IPS-15b (cell line): ENCODE measurements at regions not wholly inside any gene's neighbourhood (a gene's known extent, or its start where the extent isn't known, plus 50 kb on each side); places are given as distances from the start of the nearest gene placed in this dataset.

Source experiments
- H3K27me3 ChIP-seq: one replicate; pipeline ENCODE4 v1.6.1; 2013; ENCODE audit warnings: low read length; ENCODE audit not compliant: control insufficient read depth, insufficient read depth
- H3K36me3 ChIP-seq: one replicate; pipeline ENCODE4 v1.6.1; 2013; ENCODE audit warnings: low read length; ENCODE audit not compliant: control insufficient read depth, insufficient read depth
- H3K4me1 ChIP-seq: one replicate; pipeline ENCODE4 v1.6.1; 2013; ENCODE audit warnings: mild to moderate bottlenecking, low read length; ENCODE audit not compliant: control insufficient read depth, insufficient read depth
- H3K4me3 ChIP-seq: one replicate; pipeline ENCODE4 v1.5.1; 2013; ENCODE audit warnings: low read depth, low read length
- H3K9ac ChIP-seq: one replicate; pipeline ENCODE4 v1.6.1; 2013; ENCODE audit warnings: low read depth, mild to moderate bottlenecking, low read length
- H3K9me3 ChIP-seq: one replicate; pipeline ENCODE4 v1.6.1; 2013; ENCODE audit warnings: mild to moderate bottlenecking, low read length; ENCODE audit not compliant: control insufficient read depth, insufficient read depth

DNA sequence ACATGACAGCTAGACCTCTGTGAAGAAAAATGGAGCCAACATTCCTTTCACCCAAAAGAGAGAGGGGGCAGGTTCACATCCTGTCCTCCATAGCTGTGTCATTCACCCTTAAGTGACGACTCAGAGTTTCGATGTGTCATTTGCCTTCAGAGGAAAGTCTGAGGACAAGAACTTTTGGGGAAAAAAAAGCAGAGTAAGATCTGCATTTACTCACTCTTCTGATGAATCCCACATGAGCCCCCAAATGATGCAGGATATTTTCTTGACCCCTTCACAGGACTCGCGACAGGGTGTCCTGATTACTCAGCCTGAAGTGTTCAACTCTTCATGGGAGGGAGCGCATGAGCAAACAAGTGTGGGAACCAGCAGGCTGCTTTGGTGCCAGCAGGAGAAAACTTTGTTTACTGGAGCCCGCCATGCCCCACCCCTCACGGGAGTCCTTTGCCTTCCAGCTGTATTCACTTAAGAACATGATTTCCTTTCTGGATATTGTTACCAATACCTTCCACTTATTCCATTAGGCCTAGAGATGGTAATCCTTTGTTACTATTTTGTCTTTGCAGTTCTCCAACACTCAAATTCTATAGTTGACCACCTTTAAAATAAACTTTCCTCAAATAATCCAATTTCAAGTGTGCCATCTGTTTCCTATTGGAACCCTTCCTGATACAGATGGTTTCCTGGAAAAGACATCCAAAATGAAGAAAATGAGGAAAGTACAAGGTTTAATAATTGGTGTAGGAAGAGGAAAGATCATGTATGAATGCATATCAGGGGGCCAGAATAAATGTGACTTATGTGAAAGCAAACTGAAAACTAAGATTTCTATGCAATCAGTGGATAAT lies 729.8 kb downstream of the FAM181B start:
- Histone ChIP-seq H3K27me3 (no peaks in the 10 kb centered on the region), H3K4me3 (no peak overlapping the region), H3K36me3 (no peaks in the 10 kb centered on the region), H3K4me1 (no peaks in the 10 kb centered on the region), H3K9me3 (no peaks in the 10 kb centered on the region), H3K9ac (no peak overlapping the region)

DNA sequence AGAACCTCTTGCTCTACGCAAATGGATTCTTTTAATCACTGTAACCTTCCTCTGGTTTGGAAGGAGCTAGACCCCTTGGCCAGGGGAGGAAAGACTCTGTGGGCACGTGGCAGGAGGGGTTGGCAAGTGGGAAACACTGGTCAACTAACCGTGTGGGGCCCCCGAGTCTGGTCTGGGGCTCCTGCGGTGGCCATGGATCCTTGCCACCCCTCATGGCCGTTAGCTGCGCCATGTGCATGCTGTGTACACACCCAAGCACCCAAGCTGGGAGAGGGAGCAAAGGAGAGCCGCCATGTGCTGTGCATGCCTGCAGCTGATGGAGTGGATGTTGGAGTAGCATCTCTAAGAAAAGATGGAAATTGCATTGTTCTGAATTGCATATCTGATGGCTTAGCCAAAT lies 730.6 kb downstream of the FAM181B start:
- no peaks in the 10 kb centered on the region for H3K27me3 ChIP-seq

DNA sequence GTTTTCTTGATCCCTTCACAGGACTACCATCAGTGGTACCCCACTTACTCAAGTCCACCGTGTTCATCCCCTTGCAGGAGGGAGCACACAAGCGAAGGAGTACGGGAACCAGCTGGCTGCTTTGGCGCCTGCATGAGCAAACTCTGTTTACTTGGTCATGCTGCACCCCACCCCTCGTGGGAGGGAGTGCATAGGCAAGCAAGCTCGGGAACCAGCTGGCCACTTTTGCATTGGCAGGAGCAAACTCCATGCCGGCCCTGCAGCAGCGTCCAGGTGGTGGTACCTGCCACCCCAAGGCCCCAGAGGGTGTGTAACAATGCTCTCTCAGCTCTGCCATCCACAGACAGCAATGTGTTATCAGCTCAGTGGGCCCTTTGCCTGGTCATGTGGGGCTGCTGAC lies 737.8 kb downstream of the FAM181B start:
- Histone ChIP-seq H3K4me1 (no peaks in the 10 kb centered on the region), H3K36me3 (no peaks in the 10 kb centered on the region), H3K27me3 (no peaks in the 10 kb centered on the region), H3K9ac (no peak overlapping the region), H3K9me3 (no peaks in the 10 kb centered on the region), H3K4me3 (no peak overlapping the region)

More for the DNA sequence above, 730.6 kb downstream of the FAM181B start:
- H3K9ac ChIP-seq = no peak overlapping the region
- H3K9me3 ChIP-seq = no peaks in the 10 kb centered on the region
- H3K4me3 ChIP-seq = no peak overlapping the region
- H3K4me1 ChIP-seq = no peaks in the 10 kb centered on the region
- no peaks in the 10 kb centered on the region for H3K36me3 ChIP-seq

DNA sequence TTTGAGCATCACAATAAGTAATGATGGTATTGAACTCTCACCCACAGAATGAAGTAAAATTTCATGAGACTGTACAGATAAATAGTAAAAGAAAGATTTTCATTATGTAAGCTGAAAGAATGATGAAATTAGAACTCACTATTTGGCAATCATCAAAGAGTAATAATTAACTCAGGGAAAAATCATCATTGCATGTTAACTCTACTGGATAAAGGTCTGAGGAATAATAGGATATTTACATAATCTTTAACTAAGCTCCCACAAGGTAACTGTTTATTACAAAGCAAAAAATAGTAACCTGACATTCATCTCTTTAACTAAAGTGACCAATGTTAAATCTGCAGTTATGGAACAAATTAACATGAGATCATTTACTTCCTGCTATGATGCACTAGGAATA lies 739.9 kb downstream of the FAM181B start:
- Histone ChIP-seq H3K27me3 (no peaks in the 10 kb centered on the region), H3K9ac (no peak overlapping the region), H3K36me3 (no peaks in the 10 kb centered on the region), H3K4me3 (no peak overlapping the region), H3K4me1 (no peaks in the 10 kb centered on the region), H3K9me3 (no peaks in the 10 kb centered on the region)

DNA sequence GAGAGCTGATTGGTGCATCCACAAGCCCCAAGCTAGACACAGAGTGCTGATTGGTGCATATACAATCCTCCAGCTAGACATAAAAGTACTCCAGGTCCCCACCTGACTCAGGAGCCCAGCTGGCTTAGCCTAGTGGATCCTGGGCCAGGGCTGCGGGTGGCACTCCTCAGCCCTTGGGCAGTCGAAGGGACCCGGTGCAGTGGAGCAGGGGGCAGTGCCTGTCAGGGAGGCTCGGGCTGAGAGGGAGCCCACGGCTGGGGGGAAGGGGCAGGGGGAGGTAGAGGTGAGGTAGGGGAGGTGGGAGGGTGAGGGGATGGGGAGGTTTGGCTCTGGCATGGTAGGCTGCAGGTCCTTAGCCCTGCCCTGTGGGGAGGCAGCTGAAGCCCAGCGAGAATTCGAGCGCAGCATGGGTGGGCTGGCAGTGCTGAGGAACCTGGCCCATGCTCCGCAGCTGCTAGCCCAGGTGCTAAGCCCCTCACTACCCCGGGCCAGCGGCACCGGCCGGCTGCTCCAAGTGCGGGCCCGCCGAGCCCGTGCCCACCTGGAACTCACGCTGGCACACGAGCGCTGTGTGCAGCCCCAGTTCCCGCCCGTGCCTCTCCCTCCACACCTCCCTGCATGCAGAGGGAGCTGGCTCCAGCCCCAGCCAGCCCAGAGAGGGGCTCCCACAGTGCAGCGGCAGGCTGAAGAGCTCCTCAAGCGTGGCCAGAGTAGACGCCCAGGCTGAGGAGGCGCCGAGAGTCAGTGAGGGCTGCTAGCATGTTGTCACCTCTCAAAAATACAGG lies 742.8 kb downstream of the FAM181B start:
- H3K4me1 ChIP-seq = no peaks in the 10 kb centered on the region
- peaks cover 3% of the 10 kb centered on the region for H3K9me3 ChIP-seq
- H3K9ac ChIP-seq = no peak overlapping the region
- H3K27me3 ChIP-seq = no peaks in the 10 kb centered on the region
- no peaks in the 10 kb centered on the region for H3K36me3 ChIP-seq
- H3K4me3 ChIP-seq = no peak overlapping the region

DNA sequence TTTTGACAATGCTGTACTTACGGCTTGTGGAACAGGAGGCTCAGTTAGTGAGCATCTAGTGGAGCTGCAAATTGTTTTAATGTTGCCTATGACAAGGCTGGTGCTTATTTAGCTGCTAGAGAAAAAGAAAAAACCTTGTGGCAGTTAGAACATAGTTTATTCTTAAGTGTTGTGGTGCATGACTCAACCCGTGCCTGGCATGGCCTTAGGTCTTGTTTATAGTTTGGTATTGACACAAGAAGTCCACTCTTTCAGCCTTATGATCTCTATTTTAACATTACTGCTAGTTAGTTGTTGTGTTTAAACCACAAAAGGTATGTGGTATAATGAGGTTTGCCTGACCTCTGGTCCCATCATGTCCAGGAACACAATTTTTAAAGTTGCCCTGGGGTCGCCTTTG lies 744.6 kb downstream of the FAM181B start:
- Histone ChIP-seq H3K9ac (no peak overlapping the region), H3K4me1 (no peaks in the 10 kb centered on the region), H3K36me3 (no peaks in the 10 kb centered on the region), H3K27me3 (no peaks in the 10 kb centered on the region), H3K4me3 (no peak overlapping the region), H3K9me3 (peaks cover 3% of the 10 kb centered on the region)

DNA sequence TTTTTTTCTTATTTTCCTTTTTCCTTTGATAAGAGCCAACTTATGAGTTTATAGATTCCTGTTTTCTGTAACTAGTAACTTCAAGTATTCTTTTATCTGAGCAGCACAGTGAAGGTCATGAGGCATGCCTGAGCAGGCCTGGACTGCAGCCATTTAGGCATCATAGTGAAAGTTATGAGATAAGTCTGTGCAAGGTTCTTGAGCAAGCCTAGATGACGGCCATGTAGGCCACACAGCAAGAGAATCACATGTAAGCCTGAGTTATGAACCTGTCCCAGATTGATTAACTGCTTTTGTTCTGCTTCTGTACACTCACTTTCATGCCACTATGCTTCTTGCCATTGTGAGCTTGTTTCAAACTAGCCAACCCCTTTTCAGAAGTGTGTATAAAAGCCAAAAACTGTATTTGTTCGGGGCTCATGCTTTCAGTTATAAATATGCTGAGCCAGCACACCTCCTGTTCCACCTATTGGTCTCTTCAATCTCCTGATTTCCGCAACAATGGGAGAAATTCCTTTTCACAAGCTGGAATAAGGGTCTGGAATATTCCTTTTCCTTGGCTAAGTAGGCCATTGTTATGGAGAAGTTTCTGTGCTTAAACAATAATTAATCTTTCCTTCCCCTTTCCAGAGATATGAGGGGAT lies 745.7 kb downstream of the FAM181B start:
- Histone ChIP-seq H3K27me3 (no peaks in the 10 kb centered on the region), H3K9me3 (peaks cover 3% of the 10 kb centered on the region), H3K4me1 (no peaks in the 10 kb centered on the region), H3K9ac (no peak overlapping the region), H3K4me3 (no peak overlapping the region), H3K36me3 (no peaks in the 10 kb centered on the region)

DNA sequence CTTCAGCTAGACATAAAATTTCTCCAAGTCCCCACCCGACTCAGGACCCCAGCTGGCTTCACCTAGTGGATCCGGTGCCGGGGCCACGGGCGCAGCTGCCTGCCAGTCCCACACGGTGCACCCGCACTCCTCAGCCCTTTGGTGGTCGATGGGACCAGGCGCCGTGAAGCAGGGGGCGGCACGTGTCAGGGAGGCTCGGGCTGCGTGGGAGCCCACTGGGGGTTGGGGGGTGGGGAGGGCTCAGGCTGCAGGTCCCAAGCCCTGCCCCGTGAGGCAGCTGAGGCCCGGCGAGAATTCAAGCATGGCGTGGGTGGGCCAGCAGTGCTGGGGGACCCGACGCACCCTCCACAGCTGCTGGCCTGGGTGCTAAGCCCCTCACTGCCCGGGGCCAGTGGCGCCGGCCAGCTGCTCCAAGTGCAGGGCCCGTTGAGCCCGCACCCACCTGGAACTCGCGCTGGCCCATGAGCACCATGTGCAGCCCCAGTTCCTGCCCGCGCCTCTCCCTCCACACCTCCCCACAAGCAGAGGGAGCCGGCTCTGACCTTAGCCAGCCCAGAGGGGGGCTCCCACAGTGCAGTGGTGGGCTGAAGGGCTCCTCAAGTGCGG lies 747.0 kb downstream of the FAM181B start:
- Histone ChIP-seq H3K4me3 (no peak overlapping the region), H3K36me3 (no peaks in the 10 kb centered on the region), H3K9ac (no peak overlapping the region)

DNA sequence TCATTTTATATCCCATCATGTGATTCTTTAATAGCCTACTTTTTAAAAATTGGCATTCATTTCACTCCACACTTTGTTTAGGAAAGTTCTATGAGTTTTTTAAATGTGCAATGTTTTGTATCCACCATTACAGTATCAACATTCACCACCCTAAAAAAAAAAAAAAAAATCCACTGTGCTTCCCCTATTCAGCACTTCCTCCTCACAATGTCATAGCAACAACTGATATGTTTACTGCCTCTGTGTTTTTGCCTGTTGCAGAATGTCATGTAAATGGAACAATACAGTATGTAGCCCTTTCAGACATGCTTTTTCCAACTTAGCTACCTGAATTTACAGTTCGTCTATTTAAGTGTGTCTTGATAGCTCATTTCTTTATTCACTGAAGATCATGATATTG lies 754.2 kb downstream of the FAM181B start:
- Histone ChIP-seq H3K9ac (no peak overlapping the region), H3K36me3 (no peaks in the 10 kb centered on the region), H3K9me3 (no peaks in the 10 kb centered on the region), H3K4me3 (no peak overlapping the region), H3K4me1 (no peaks in the 10 kb centered on the region), H3K27me3 (no peaks in the 10 kb centered on the region)

More for the DNA sequence above, 747.0 kb downstream of the FAM181B start:
- Histone ChIP-seq H3K27me3 (no peaks in the 10 kb centered on the region), H3K4me1 (no peaks in the 10 kb centered on the region), H3K9me3 (peaks cover 3% of the 10 kb centered on the region)

DNA sequence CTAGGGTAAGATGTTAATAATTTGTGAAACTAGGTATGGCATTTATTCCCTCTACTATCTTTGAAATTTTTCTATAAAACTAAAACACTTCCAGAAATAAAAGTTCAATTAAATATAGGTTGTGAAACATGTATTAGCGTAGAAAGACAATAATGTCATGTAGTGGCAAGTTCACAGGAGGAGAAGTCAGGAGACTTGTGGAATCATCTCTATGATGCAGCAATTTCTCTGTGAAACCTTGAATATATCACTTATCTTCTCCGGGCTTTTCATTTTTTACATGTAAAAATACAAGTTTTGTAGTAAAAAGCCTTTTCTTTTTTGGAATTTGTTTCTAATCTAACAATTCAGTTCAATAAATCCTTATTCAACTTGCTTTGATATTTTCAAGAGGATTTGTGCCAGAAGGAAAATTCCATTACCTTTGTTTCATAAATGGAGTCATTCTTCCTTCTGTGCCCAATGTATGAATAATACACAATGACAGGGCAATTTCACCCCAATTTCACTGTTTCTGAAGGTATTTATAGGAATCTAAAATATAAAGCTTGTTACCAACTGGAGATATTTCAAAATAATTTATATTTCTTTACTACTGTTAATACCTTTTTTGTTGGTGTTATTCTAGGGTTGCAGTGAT lies 758.3 kb downstream of the FAM181B start:
- Histone ChIP-seq H3K9me3 (no peaks in the 10 kb centered on the region), H3K36me3 (no peaks in the 10 kb centered on the region), H3K9ac (no peak overlapping the region), H3K4me3 (no peak overlapping the region), H3K27me3 (no peaks in the 10 kb centered on the region), H3K4me1 (no peaks in the 10 kb centered on the region)

DNA sequence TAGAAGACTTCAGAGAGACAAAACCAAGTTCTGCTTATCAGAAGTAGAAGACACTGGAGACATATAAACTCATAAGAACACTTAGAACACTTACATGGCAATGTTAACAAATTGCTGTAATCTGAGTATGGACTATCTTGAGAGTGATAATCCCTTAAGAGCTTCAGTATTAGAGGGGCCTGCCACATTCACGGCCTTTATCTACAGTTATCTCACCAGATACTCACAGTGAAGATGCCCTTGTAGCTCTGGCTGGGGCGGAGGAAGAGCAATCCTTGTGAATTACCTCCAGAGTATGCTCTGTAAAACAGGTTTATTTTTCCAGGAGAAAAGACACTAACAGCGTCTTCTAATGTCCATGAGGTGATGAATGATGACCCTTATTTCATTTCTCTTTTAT lies 762.8 kb downstream of the FAM181B start:
- H3K4me3 ChIP-seq = no peak overlapping the region
- no peaks in the 10 kb centered on the region for H3K9me3 ChIP-seq
- H3K4me1 ChIP-seq = no peaks in the 10 kb centered on the region
- no peak overlapping the region for H3K9ac ChIP-seq
- no peaks in the 10 kb centered on the region for H3K27me3 ChIP-seq
- no peaks in the 10 kb centered on the region for H3K36me3 ChIP-seq
